GM12878 (cell line): ENCODE measurements at regions not wholly inside any gene's neighbourhood (a gene's known extent, or its start where the extent isn't known, plus 50 kb on each side); places are given as distances from the start of the nearest gene placed in this dataset.

ENCODE experiments used
- ATAC-seq: fragments of 200-7000 bp; cut with Tn5 transposase; 3 replicates; pipeline ENCODE4 v1.9.1; 2020; ENCODE audit warnings: mild to moderate bottlenecking, moderate library complexity
- BruUV-seq: library from RNA; stranded (reverse); fragments of 400-500 nt; replicated peaks from 2 replicates; lab custom pipeline; 2021; lab: Mats Ljungman, UMichigan
- CTCF ChIA-PET: fragments of 300-600 bp; sonication (Branson Sonifier 250); formaldehyde crosslinking; extraction: SDS; loops from one replicate; lab custom pipeline; 2021; ENCODE audit warnings: inconsistent platforms; lab: Yijun Ruan, JAX
- POLR2A ChIA-PET: fragments of 350-600 bp; formaldehyde crosslinking; extraction: SDS; loops from one replicate; lab custom pipeline; 2021; ENCODE audit warnings: inconsistent platforms; lab: Charles Lee
- RAD21 ChIA-PET: fragments of 300-600 bp; sonication (Branson Sonifier 250); formaldehyde crosslinking; loops from one replicate; lab custom pipeline; 2023; ENCODE audit warnings: antibody characterized with exemption; ENCODE audit not compliant: unreplicated experiment; lab: Charles Lee
- SMC1A ChIA-PET: fragments of 300-600 bp; sonication (Branson Sonifier 250); formaldehyde crosslinking; loops from one replicate; lab custom pipeline; 2023; ENCODE audit not compliant: unreplicated experiment, uncharacterized antibody; lab: Charles Lee
- DNase-seq: peaks from one replicate; pipeline ENCODE4 v3.0.0-alpha.2; 2011; ENCODE audit warnings: low read depth, low spot score
- FAIRE-seq: peaks from 3 replicates; lab custom pipeline; 2011; peaks lifted over from hg19 to GRCh38; lab: Jason Lieb, UNC
- H2AFZ ChIP-seq: 2 replicates; pipeline ENCODE4 v1.6.0; 2011; ENCODE audit warnings: low read depth, low read length, control low read depth; ENCODE audit not compliant: control insufficient read depth
- H3K27ac ChIP-seq: 2 replicates; pipeline ENCODE4 v1.5.1; 2011; ENCODE audit warnings: control low read depth; ENCODE audit not compliant: control insufficient read depth, insufficient read depth
- H3K27me3 ChIP-seq, 2 experiments: replicated peaks in 1 of 2; 2 replicates each; pipeline versions ENCODE4 v1.6.0 to v1.6.1; 2011; ENCODE audit warnings: low read length in 1 of 2; ENCODE audit not compliant: control insufficient read depth in 2 of 2, insufficient read depth in 2 of 2
- H3K36me3 ChIP-seq, 2 experiments: 2 replicates each; pipeline ENCODE4 v1.5.1; 2011; ENCODE audit warnings: low read length in 1 of 2; ENCODE audit not compliant: control insufficient read depth in 2 of 2, insufficient read depth in 2 of 2
- H3K4me1 ChIP-seq: 2 replicates; pipeline ENCODE4 v1.6.1; 2011; ENCODE audit warnings: mild to moderate bottlenecking, low read length, moderate library complexity, mixed read lengths; ENCODE audit not compliant: control insufficient read depth, insufficient read depth
- H3K4me2 ChIP-seq: 2 replicates; pipeline ENCODE4 v1.6.0; 2011; ENCODE audit warnings: control low read depth; ENCODE audit not compliant: control insufficient read depth, insufficient read depth
- H3K4me3 ChIP-seq: fragments of 200-600 bp; sonication (generic); 2 replicates; pipeline ENCODE4 v1.5.1; 2016
- H3K79me2 ChIP-seq: 2 replicates; pipeline ENCODE4 v1.6.0; 2011; ENCODE audit warnings: low read length; ENCODE audit not compliant: control insufficient read depth, insufficient read depth
- H3K9ac ChIP-seq: 2 replicates; pipeline ENCODE4 v1.8.0; 2011; ENCODE audit warnings: low read length, control low read depth, mixed read lengths; ENCODE audit not compliant: control insufficient read depth, insufficient read depth
- H3K9me3 ChIP-seq: replicated peaks from 3 replicates; pipeline ENCODE4 v1.5.1; 2011; ENCODE audit warnings: mild to moderate bottlenecking, low read length; ENCODE audit not compliant: control insufficient read depth, insufficient read depth
- H4K20me1 ChIP-seq: 2 replicates; pipeline ENCODE4 v1.6.0; 2011; ENCODE audit not compliant: control insufficient read depth, insufficient read depth
- ATF7 ChIP-seq: fragments of 450-650 bp; IDR thresholded peaks from 2 replicates; pipeline ENCODE4 v1.6.1; 2016; ENCODE audit warnings: low read depth, mild to moderate bottlenecking
- IRF3 ChIP-seq: fragments of 450-650 bp; IDR thresholded peaks from 2 replicates; pipeline ENCODE4 v1.6.1; 2014; ENCODE audit warnings: mild to moderate bottlenecking
- RELA ChIP-seq: fragments of 450-650 bp; IDR thresholded peaks from 2 replicates; pipeline ENCODE4 v1.8.0; 2014; ENCODE audit warnings: borderline replicate concordance; ENCODE audit not compliant: partially characterized antibody
- STAT3 ChIP-seq: IDR thresholded peaks from 2 replicates; pipeline ENCODE4 v1.6.1; 2011; ENCODE audit warnings: low read depth, low read length, improper control_type of control experiment
- WGBS: methylation state at CpG from one replicate; pipeline ENCODE4 v1.1.6; 2016; ENCODE audit warnings: low lambda C conversion rate; ENCODE audit not compliant: insufficient replicate concordance, insufficient coverage; ENCODE audit errors: missing lambda C conversion rate; 5-methylcytosine and 5-hydroxymethylcytosine counted together
- in situ Hi-C: fragments of 300-500 bp; cut with MboI; formaldehyde crosslinking; loops from 9 replicates; pipeline ENCODE4 v1.14.3; 2018; ENCODE audit warnings: mixed read lengths
- intact Hi-C: fragments of 100-400 bp; cut with micrococcal nuclease; formaldehyde crosslinking; loops from one replicate; pipeline ENCODE4 v1.14.2; 2022; ENCODE audit not compliant: unreplicated experiment
- TF ChIP-seq, protein P1 (sequence below): fragments of 450-650 bp; formaldehyde crosslinking; IDR thresholded peaks from 2 replicates; pipeline ENCODE4 v1.4.0; 2022; ENCODE audit warnings: mild to moderate bottlenecking, moderate library complexity
- TF ChIP-seq, protein P2 (sequence below): fragments of 150-350 bp; IDR thresholded peaks from 2 replicates; pipeline ENCODE4 v1.6.1; 2016; ENCODE audit warnings: low read depth, low read length

DNA sequence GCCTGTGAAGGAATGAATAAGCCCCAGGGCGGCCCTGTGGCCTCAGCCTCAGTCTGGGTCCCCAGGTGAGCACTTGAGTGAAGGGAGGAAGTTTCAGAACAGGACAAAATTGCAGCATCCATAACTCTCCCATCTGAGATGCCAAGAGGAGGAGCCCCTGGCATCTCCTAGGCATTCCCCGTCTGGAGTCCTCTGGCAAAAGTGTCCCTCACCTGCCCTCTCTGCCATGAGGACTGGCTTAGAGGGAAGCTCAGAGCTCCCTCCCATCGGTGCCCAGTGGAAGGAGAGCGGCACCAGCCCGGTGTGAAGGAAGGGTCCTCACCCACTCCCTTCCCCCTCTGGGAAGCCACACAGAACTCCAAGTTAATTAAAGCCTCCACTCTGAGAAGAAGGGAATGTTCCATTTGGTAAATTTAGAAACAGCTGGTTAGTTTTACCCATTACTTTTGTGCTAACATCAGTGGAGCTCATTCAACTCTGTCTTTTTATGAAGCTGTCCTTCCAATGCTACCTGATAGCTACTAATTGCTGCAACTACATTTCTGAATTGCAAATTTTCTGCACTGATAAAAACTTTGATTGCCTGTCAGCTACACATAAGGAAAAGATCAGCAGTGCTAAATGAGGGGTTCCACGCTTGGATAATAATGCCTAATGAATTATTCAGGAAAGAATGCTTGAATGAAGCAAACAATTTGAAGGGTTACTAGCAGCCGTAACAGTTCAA is 123.3 kb upstream of the RCN1 start:
- RAD21 ChIA-PET: no interaction called here
- no peak for TF ChIP-seq ATF7

DNA sequence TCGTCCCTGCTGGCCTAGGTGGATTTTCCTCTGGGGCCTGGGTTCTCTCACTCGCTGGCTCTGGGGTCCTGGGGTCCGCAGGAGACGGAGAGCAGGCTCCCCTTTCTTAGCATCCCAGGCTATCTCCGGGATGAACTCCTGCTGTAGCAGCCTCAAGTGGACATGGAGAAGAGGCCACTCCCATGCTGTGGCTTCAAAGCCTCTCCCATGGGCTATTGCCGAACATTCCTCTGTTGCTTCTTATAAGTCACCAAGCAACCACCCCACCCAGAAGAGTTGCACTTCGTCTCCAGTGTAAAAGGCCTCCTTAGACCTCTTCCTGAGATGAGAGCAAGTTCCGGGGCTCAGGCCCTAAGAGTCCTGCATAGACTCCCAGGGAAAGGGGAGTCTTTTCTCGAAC is 124.0 kb upstream of the RCN1 start:
- SMC1A ChIA-PET: interaction anchor here (2.3 kb wide), 1 partner anchor 9 kb away, joined by 12 read pairs; no protein-coding TSS in a partner anchor
- H3K4me1 ChIP-seq: no peaks in the 10 kb centered on the region
- TF ChIP-seq, protein P1, sequence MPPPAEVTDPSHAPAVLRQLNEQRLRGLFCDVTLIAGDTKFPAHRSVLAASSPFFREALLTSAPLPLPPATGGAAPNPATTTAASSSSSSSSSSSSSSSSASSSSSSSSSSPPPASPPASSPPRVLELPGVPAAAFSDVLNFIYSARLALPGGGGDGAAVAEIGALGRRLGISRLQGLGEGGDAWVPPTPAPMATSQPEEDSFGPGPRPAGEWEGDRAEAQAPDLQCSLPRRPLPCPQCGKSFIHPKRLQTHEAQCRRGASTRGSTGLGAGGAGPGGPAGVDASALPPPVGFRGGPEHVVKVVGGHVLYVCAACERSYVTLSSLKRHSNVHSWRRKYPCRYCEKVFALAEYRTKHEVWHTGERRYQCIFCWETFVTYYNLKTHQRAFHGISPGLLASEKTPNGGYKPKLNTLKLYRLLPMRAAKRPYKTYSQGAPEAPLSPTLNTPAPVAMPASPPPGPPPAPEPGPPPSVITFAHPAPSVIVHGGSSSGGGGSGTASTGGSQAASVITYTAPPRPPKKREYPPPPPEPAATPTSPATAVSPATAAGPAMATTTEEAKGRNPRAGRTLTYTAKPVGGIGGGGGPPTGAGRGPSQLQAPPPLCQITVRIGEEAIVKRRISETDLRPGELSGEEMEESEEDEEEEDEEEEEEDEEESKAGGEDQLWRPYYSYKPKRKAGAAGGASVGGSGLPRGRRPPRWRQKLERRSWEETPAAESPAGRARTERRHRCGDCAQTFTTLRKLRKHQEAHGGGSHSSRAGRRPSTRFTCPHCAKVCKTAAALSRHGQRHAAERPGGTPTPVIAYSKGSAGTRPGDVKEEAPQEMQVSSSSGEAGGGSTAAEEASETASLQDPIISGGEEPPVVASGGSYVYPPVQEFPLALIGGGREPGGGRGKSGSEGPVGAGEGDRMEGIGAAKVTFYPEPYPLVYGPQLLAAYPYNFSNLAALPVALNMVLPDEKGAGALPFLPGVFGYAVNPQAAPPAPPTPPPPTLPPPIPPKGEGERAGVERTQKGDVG (CRISPR knock-in tag): no peak
- no peak for TF ChIP-seq IRF3
- TF ChIP-seq RELA: no peak
- TF ChIP-seq, protein P2, sequence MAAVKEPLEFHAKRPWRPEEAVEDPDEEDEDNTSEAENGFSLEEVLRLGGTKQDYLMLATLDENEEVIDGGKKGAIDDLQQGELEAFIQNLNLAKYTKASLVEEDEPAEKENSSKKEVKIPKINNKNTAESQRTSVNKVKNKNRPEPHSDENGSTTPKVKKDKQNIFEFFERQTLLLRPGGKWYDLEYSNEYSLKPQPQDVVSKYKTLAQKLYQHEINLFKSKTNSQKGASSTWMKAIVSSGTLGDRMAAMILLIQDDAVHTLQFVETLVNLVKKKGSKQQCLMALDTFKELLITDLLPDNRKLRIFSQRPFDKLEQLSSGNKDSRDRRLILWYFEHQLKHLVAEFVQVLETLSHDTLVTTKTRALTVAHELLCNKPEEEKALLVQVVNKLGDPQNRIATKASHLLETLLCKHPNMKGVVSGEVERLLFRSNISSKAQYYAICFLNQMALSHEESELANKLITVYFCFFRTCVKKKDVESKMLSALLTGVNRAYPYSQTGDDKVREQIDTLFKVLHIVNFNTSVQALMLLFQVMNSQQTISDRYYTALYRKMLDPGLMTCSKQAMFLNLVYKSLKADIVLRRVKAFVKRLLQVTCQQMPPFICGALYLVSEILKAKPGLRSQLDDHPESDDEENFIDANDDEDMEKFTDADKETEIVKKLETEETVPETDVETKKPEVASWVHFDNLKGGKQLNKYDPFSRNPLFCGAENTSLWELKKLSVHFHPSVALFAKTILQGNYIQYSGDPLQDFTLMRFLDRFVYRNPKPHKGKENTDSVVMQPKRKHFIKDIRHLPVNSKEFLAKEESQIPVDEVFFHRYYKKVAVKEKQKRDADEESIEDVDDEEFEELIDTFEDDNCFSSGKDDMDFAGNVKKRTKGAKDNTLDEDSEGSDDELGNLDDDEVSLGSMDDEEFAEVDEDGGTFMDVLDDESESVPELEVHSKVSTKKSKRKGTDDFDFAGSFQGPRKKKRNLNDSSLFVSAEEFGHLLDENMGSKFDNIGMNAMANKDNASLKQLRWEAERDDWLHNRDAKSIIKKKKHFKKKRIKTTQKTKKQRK: no peak
- no peak for TF ChIP-seq STAT3
- TF ChIP-seq, all 136 proteins: peak for 0
- ATAC-seq (no peak), FAIRE-seq (no peak), DNase-seq (no peak)
- ChIA-PET CTCF (interaction anchor here (1.3 kb wide), 1 partner anchor 8 kb away, joined by 11 read pairs; no protein-coding TSS in a partner anchor), POLR2A (no interaction called here), RAD21 (no interaction called here)
- Histone ChIP-seq H4K20me1 (no peaks in the 10 kb centered on the region), H2AFZ (no peak overlapping the region), H3K9ac (no peak overlapping the region), H3K36me3 (no peaks in the 10 kb centered on the region), H3K4me3 (no peak overlapping the region), H3K79me2 (no peaks in the 10 kb centered on the region), H3K4me2 (no peak overlapping the region), H3K27ac (no peak overlapping the region), H3K9me3 (no peaks in the 10 kb centered on the region; the same call in 2 of the 3 replicates), H3K27me3 (peaks cover 0 to 2% of the 10 kb centered on the region in 2 experiments; a peak in 2 of 4 replicates)
- WGBS: 42% methylated on average over 9 of the region's 9 CpGs
- in situ Hi-C loops (no loop called here), intact Hi-C loops (no loop called here)
- no TSS peak for BruUV-seq

More for the DNA sequence above, 123.3 kb upstream of the RCN1 start:
- peaks cover 0 to 2% of the 10 kb centered on the region in 2 experiments; a peak in 2 of 4 replicates for H3K27me3 ChIP-seq
- DNase-seq: no peak
- ChIA-PET SMC1A (interaction anchor here (0.7 to 2.3 kb wide), 3 partner anchors 8 to 206 kb away, joined by 3 to 12 read pairs (median 6); no protein-coding TSS in a partner anchor), POLR2A (no interaction called here), CTCF (interaction anchor here (1.3 kb wide), 1 partner anchor 9 kb away, joined by 11 read pairs; no protein-coding TSS in a partner anchor)
- ATAC-seq: no peak
- H3K4me1 ChIP-seq: no peaks in the 10 kb centered on the region
- intact Hi-C loops: no loop called here
- no peak overlapping the region for H3K9ac ChIP-seq
- H3K4me3 ChIP-seq: no peak overlapping the region
- 56% methylated on average over 7 of the region's 7 CpGs for WGBS
- H3K27ac ChIP-seq: no peak overlapping the region
- no peaks in the 10 kb centered on the region for H3K36me3 ChIP-seq
- FAIRE-seq: no peak
- no peaks in the 10 kb centered on the region for H3K79me2 ChIP-seq
- H2AFZ ChIP-seq: no peak overlapping the region
- no peaks in the 10 kb centered on the region; the same call in 2 of the 3 replicates for H3K9me3 ChIP-seq
- no peak overlapping the region for H3K4me2 ChIP-seq
- in situ Hi-C loops: no loop called here
- no TSS peak for BruUV-seq
- H4K20me1 ChIP-seq: no peaks in the 10 kb centered on the region
